GM12878 (cell line): ENCODE measurements at regions not wholly inside any gene's neighbourhood (a gene's known extent, or its start where the extent isn't known, plus 50 kb on each side); places are given as distances from the start of the nearest gene placed in this dataset.

Experiments
- ATAC-seq: fragments of 200-7000 bp; cut with Tn5 transposase; 3 replicates; pipeline ENCODE4 v1.9.1; 2020; ENCODE audit warnings: mild to moderate bottlenecking, moderate library complexity
- BruUV-seq: library from RNA; stranded (reverse); fragments of 400-500 nt; replicated peaks from 2 replicates; lab custom pipeline; 2021; lab: Mats Ljungman, UMichigan
- CTCF ChIA-PET: fragments of 300-600 bp; sonication (Branson Sonifier 250); formaldehyde crosslinking; extraction: SDS; loops from one replicate; lab custom pipeline; 2021; ENCODE audit warnings: inconsistent platforms; lab: Yijun Ruan, JAX
- POLR2A ChIA-PET: fragments of 350-600 bp; formaldehyde crosslinking; extraction: SDS; loops from one replicate; lab custom pipeline; 2021; ENCODE audit warnings: inconsistent platforms; lab: Charles Lee
- RAD21 ChIA-PET: fragments of 300-600 bp; sonication (Branson Sonifier 250); formaldehyde crosslinking; loops from one replicate; lab custom pipeline; 2023; ENCODE audit warnings: antibody characterized with exemption; ENCODE audit not compliant: unreplicated experiment; lab: Charles Lee
- SMC1A ChIA-PET: fragments of 300-600 bp; sonication (Branson Sonifier 250); formaldehyde crosslinking; loops from one replicate; lab custom pipeline; 2023; ENCODE audit not compliant: unreplicated experiment, uncharacterized antibody; lab: Charles Lee
- DNase-seq: peaks from one replicate; pipeline ENCODE4 v3.0.0-alpha.2; 2011; ENCODE audit warnings: low read depth, low spot score
- FAIRE-seq: peaks from 3 replicates; lab custom pipeline; 2011; peaks lifted over from hg19 to GRCh38; lab: Jason Lieb, UNC
- H2AFZ ChIP-seq: 2 replicates; pipeline ENCODE4 v1.6.0; 2011; ENCODE audit warnings: low read depth, low read length, control low read depth; ENCODE audit not compliant: control insufficient read depth
- H3K27ac ChIP-seq: 2 replicates; pipeline ENCODE4 v1.5.1; 2011; ENCODE audit warnings: control low read depth; ENCODE audit not compliant: control insufficient read depth, insufficient read depth
- H3K27me3 ChIP-seq, 2 experiments: replicated peaks in 1 of 2; 2 replicates each; pipeline versions ENCODE4 v1.6.0 to v1.6.1; 2011; ENCODE audit warnings: low read length in 1 of 2; ENCODE audit not compliant: control insufficient read depth in 2 of 2, insufficient read depth in 2 of 2
- H3K36me3 ChIP-seq, 2 experiments: 2 replicates each; pipeline ENCODE4 v1.5.1; 2011; ENCODE audit warnings: low read length in 1 of 2; ENCODE audit not compliant: control insufficient read depth in 2 of 2, insufficient read depth in 2 of 2
- H3K4me1 ChIP-seq: 2 replicates; pipeline ENCODE4 v1.6.1; 2011; ENCODE audit warnings: mild to moderate bottlenecking, low read length, moderate library complexity, mixed read lengths; ENCODE audit not compliant: control insufficient read depth, insufficient read depth
- H3K4me2 ChIP-seq: 2 replicates; pipeline ENCODE4 v1.6.0; 2011; ENCODE audit warnings: control low read depth; ENCODE audit not compliant: control insufficient read depth, insufficient read depth
- H3K4me3 ChIP-seq: fragments of 200-600 bp; sonication (generic); 2 replicates; pipeline ENCODE4 v1.5.1; 2016
- H3K79me2 ChIP-seq: 2 replicates; pipeline ENCODE4 v1.6.0; 2011; ENCODE audit warnings: low read length; ENCODE audit not compliant: control insufficient read depth, insufficient read depth
- H3K9ac ChIP-seq: 2 replicates; pipeline ENCODE4 v1.8.0; 2011; ENCODE audit warnings: low read length, control low read depth, mixed read lengths; ENCODE audit not compliant: control insufficient read depth, insufficient read depth
- H3K9me3 ChIP-seq: replicated peaks from 3 replicates; pipeline ENCODE4 v1.5.1; 2011; ENCODE audit warnings: mild to moderate bottlenecking, low read length; ENCODE audit not compliant: control insufficient read depth, insufficient read depth
- H4K20me1 ChIP-seq: 2 replicates; pipeline ENCODE4 v1.6.0; 2011; ENCODE audit not compliant: control insufficient read depth, insufficient read depth
- ASH2L ChIP-seq: fragments of 300-600, 200-600 bp; sonication (generic); IDR thresholded peaks from 2 replicates; pipeline ENCODE4 v1.6.1; 2017; ENCODE audit warnings: low read depth, mild to moderate bottlenecking, borderline replicate concordance
- BCLAF1 ChIP-seq: fragments of 450-650 bp; IDR thresholded peaks from 2 replicates; pipeline ENCODE4 v1.6.1; 2017; ENCODE audit warnings: antibody characterized with exemption, mild to moderate bottlenecking, moderate library complexity
- CBX5 ChIP-seq: sonication (generic); IDR thresholded peaks from 2 replicates; pipeline ENCODE4 v1.6.1; 2016; ENCODE audit warnings: low read depth, moderate library complexity, mild to moderate bottlenecking, inconsistent platforms
- CHD4 ChIP-seq: fragments of 200-600 bp; sonication (generic); IDR thresholded peaks from 2 replicates; pipeline ENCODE4 v1.6.1; 2016; ENCODE audit warnings: mild to moderate bottlenecking
- DPF2 ChIP-seq: fragments of 450-650 bp; IDR thresholded peaks from 2 replicates; pipeline ENCODE4 v1.6.1; 2017; ENCODE audit warnings: mild to moderate bottlenecking
- EZH2 ChIP-seq: IDR thresholded peaks from 2 replicates; pipeline ENCODE4 v1.6.1; 2012; ENCODE audit warnings: low read depth, mild to moderate bottlenecking, control low read depth, inconsistent platforms, low read length, borderline replicate concordance; ENCODE audit not compliant: control insufficient read depth
- GABPA ChIP-seq: IDR thresholded peaks from 2 replicates; pipeline ENCODE4 v1.6.1; 2014; ENCODE audit warnings: antibody characterized with exemption, low read depth, mild to moderate bottlenecking, inconsistent platforms
- GATAD2B ChIP-seq: fragments of 450-650 bp; conservative IDR thresholded peaks from 2 replicates; pipeline ENCODE4 v1.6.1; 2017; ENCODE audit warnings: low read depth, mild to moderate bottlenecking, moderate library complexity
- JUND ChIP-seq: IDR thresholded peaks from 2 replicates; pipeline ENCODE4 v1.6.1; 2012; ENCODE audit warnings: low read depth, mild to moderate bottlenecking, low read length, improper control_type of control experiment, moderate library complexity
- MEF2A ChIP-seq: IDR thresholded peaks from 2 replicates; pipeline ENCODE4 v1.6.1; 2011; ENCODE audit warnings: low read depth, mild to moderate bottlenecking, low read length, moderate library complexity; ENCODE audit not compliant: insufficient read depth
- MTA3 ChIP-seq: IDR thresholded peaks from 2 replicates; pipeline ENCODE4 v1.6.1; 2012; ENCODE audit warnings: low read length, inconsistent platforms, borderline replicate concordance
- NBN ChIP-seq: fragments of 450-650 bp; IDR thresholded peaks from 2 replicates; pipeline ENCODE4 v1.6.1; 2016
- RCOR1 ChIP-seq: conservative IDR thresholded peaks from 2 replicates; pipeline ENCODE4 v1.6.1; 2012; ENCODE audit warnings: low read depth, low read length, improper control_type of control experiment
- RELA ChIP-seq: fragments of 450-650 bp; IDR thresholded peaks from 2 replicates; pipeline ENCODE4 v1.8.0; 2014; ENCODE audit warnings: borderline replicate concordance; ENCODE audit not compliant: partially characterized antibody
- RUNX3 ChIP-seq: IDR thresholded peaks from 2 replicates; pipeline ENCODE4 v1.6.1; 2012; ENCODE audit warnings: low read length, inconsistent platforms
- SMAD1 ChIP-seq: fragments of 450-650 bp; IDR thresholded peaks from 2 replicates; pipeline ENCODE4 v1.6.1; 2018; ENCODE audit warnings: mild to moderate bottlenecking, low read depth; ENCODE audit not compliant: partially characterized antibody
- SMC3 ChIP-seq: IDR thresholded peaks from 2 replicates; pipeline ENCODE4 v1.6.1; 2011; ENCODE audit warnings: low read length, improper control_type of control experiment, borderline replicate concordance
- YBX1 ChIP-seq: fragments of 450-650 bp; IDR thresholded peaks from 2 replicates; pipeline ENCODE4 v1.6.1; 2016; ENCODE audit warnings: antibody characterized with exemption
- WGBS: methylation state at CpG from one replicate; pipeline ENCODE4 v1.1.6; 2016; ENCODE audit warnings: low lambda C conversion rate; ENCODE audit not compliant: insufficient replicate concordance, insufficient coverage; ENCODE audit errors: missing lambda C conversion rate; 5-methylcytosine and 5-hydroxymethylcytosine counted together
- in situ Hi-C: fragments of 300-500 bp; cut with MboI; formaldehyde crosslinking; loops from 9 replicates; pipeline ENCODE4 v1.14.3; 2018; ENCODE audit warnings: mixed read lengths
- intact Hi-C: fragments of 100-400 bp; cut with micrococcal nuclease; formaldehyde crosslinking; loops from one replicate; pipeline ENCODE4 v1.14.2; 2022; ENCODE audit not compliant: unreplicated experiment

DNA sequence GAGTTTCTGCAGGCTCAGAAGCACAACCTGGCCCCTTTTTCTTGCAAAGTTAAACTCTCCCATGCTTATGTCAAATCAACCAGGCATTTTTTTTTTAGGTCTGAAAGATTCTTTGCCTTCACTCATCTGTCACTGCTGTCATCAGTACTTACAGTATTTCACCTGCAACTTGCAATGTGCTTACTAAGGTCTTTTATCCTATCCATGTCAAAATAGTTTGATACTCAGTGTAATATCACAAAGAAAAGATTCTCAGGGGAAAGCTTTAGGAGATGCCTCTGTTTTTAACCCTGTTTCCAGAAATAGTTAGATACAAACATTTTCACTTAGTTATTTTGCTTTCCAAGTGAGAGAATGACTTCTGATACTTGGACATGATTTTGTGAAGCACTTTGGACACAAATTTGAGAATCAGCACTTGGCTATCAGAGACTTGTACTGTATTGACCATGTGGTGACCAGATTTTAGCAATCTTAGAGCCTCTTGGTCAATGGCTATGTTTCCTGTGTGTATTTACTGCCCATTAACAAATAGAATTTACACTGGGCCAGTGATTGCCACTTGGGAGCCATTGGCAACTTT, 428.2 kb downstream of the IRX1 start:
- SMC1A ChIA-PET, result no interaction called here
- Histone ChIP-seq H3K79me2 (no peaks in the 10 kb centered on the region), H3K9me3 (no peaks in the 10 kb centered on the region; the same call in 2 of the 3 replicates), H3K4me2 (no peak overlapping the region), H4K20me1 (no peaks in the 10 kb centered on the region), H3K4me1 (no peaks in the 10 kb centered on the region), H3K9ac (no peak overlapping the region)
- FAIRE-seq, result no peak
- in situ Hi-C loops, result no loop called here
- RAD21 ChIA-PET, result no interaction called here
- TF ChIP-seq GABPA (no peak), SMAD1 (no peak), GATAD2B (no peak), MEF2A (no peak), MTA3 (no peak), JUND (no peak), RCOR1 (no peak)
- TF ChIP-seq, all 136 proteins: peak for 0
- no peak for ATAC-seq
- no peak for DNase-seq
- POLR2A ChIA-PET, result no interaction called here
- H3K4me3 ChIP-seq, result no peak overlapping the region
- CTCF ChIA-PET, result no interaction called here
- no TSS peak for BruUV-seq
- H3K27me3 ChIP-seq, result no peaks in the 10 kb centered on the region
- H3K36me3 ChIP-seq, result no peaks in the 10 kb centered on the region
- intact Hi-C loops, result no loop called here
- no peak overlapping the region for H3K27ac ChIP-seq
- H2AFZ ChIP-seq, result no peak overlapping the region

DNA sequence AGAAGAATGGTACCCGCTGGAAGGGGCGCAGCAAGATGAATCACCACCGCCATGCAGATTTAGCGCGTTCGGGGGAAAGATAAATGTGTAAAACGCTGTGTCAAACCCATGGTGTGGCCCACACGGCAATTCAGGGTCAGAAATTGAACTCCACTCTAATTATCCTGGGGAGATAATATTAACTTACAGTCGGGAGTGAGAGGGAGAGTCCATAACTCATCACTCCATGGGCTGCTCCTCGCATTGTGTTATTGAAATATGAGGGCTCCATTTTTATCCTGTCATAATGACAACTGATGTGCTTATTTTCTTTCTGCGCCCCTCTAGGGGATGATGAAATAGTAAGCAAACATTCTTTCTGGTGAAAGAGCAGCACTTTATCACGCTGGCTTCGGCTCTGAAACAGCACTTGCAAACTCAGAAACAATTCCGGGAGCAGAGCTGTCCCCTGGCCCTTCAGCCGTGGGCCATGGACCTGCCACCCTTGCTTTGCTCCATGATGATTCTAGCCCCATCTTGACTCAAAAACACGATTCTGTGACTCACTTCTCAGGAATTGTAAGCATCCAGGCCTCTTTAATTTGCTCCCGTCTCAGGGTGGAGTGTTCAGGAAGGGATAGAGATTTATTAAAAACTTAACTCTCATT, 431.6 kb downstream of the IRX1 start:
- ChIA-PET SMC1A (no interaction called here), POLR2A (no interaction called here), CTCF (no interaction called here), RAD21 (no interaction called here)
- BruUV-seq, result no TSS peak
- Histone ChIP-seq H3K9ac (no peak overlapping the region), H3K4me1 (no peaks in the 10 kb centered on the region), H3K9me3 (no peaks in the 10 kb centered on the region; the same call in 2 of the 3 replicates), H3K27me3 (no peaks in the 10 kb centered on the region), H3K36me3 (no peaks in the 10 kb centered on the region), H3K4me3 (no peak overlapping the region), H2AFZ (no peak overlapping the region), H3K79me2 (no peaks in the 10 kb centered on the region), H4K20me1 (no peaks in the 10 kb centered on the region), H3K4me2 (no peak overlapping the region), H3K27ac (no peak overlapping the region)
- DNase-seq, result no peak
- intact Hi-C loops, result no loop called here
- FAIRE-seq, result no peak
- in situ Hi-C loops, result no loop called here
- 38% methylated on average over 17 of the region's 17 CpGs for WGBS
- ATAC-seq, result no peak
- TF ChIP-seq YBX1, result no peak
- no peak for TF ChIP-seq EZH2
- TF ChIP-seq MTA3, result no peak
- no peak for TF ChIP-seq RELA
- TF ChIP-seq NBN, result no peak
- TF ChIP-seq DPF2, result no peak
- TF ChIP-seq BCLAF1, result no peak
- TF ChIP-seq ASH2L, result no peak
- TF ChIP-seq RUNX3, result no peak
- no peak for TF ChIP-seq SMC3
- no peak for TF ChIP-seq CBX5
- TF ChIP-seq CHD4, result no peak
